HG02678 (cell line): ENCODE measurements at regions not wholly inside any gene's neighbourhood (a gene's known extent, or its start where the extent isn't known, plus 50 kb on each side); places are given as distances from the start of the nearest gene placed in this dataset.
"Not testable (repeated sequence)": the region's sequence is repeated elsewhere in the genome, so short reads cannot be mapped to it uniquely, and the experiment has no call there.

Source experiments
- ATAC-seq: cut with Tn5 transposase; IDR thresholded peaks from one replicate; pipeline ENCODE4 v1.9.1; 2021; ENCODE audit warnings: mild to moderate bottlenecking, moderate library complexity; ENCODE audit not compliant: unreplicated experiment

DNA sequence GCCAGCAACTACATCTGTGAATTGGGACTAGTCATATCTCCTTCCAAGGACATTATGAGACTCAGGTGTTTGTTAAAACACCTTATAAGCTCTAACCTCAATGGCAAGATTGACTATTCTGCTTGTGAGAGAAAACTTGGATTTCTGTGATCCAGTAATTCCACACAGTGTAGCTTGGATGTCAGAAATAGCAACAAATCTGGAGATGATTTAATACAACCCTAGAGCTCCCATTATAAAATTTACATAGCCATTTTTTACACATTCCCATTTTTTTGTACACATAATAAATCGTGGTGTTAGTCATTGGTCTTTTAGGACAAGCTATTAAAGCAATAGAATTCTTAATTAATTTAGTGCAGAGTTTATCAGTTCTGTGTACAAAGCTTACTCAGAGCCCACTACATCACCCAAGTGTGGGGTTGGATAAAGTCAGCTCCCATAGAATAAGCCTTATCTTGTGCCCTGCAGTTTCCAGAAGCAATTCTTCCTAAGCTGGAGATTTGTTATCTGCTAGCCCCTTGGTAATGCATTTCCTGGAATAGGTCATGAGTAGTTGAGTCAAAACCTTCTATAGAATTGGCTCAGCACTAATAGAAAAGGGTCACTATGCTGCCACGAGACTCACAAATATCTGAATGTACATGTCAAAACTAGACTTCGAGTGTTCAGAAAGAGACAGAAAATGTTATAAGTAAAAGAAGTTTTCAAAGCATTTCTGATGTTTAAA, 434.0 kb upstream of the RUNX1 start:
- no peak for ATAC-seq

DNA sequence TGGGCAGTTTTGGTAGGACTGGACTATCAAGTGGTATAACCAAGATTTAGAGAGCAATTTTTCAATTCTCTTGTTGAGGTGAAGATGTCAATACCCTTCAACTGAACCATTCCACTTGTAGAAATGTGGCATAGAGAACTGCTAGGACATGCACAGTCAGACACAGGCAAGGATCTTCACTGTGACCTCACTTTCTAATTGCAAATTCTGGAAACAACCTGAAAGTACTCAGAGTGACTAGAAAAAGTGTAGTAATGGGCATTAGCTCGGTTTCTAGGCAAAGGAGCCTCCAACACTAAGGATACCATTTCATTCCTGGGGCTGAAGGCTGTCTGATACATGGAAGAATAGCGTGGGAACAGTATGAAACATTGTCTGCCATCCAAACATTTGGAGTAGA, 433.0 kb upstream of the RUNX1 start:
- ATAC-seq: no peak

GRCh38 chr21:35481005-35481404, 431.9 kb upstream of the RUNX1 start:
- ATAC-seq: no peak

DNA sequence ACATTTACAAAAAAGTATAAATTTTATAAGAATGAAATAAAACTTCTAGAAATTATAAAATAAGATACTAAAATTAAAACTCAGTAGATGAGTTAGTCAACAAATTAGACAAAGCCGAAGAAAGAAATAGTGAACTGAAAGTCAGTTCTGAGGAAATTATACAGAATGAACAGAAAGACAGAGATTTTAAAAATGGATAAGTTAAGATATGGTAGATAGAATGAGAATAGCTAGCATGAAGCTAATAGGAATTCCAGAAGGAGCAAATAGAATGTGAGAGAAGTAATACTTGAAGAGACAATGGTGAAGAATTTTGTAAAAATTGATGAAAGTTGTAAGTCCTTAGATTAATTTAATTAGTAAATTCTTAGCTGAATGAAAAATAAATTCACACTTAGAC, 430.4 kb upstream of the RUNX1 start:
- ATAC-seq: no peak

GRCh38 chr21:35479065-35479448, 430.0 kb upstream of the RUNX1 start:
- no peak for ATAC-seq

DNA sequence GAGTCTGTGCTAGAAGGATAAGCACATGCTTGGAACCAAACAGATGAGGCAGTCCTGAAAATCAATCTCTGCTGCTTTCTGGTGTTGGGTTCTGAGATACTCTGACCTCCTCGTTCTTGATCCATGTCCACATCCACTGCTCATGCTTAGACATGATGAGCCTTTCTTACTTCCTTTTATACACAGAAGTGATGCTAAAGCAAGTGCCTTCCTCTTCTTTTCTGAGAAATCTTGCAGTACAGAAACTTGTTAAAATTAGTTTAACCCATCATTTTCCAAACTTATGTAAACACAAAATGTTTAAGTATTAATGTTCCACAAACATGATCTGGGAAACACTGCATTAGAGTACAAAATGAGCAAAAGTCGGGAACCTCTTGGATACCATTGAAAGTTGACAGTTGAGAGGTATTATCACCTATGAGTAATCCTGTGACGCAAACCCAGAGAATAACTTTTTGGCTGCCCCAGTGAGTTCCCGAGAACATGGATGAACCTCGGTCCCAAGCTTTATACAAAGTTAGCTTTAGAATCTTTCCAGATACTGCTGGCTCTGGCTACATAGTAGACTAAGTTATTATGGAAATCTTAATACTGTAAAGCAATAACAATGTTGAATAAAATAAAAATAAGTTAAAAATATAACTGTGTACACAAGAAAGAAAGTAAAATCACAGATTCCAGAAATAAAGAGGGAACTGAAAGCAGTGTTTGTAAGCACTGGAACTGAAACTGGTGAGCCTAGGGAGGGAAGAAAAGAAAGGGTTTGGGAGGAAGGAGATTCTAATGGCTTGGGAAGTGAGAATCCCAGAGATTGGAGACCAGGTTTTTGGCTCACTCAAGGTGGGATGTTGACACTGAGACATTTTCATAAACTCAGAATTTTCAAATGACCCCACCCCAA, 429.3 kb upstream of the RUNX1 start:
- ATAC-seq: no peak

DNA sequence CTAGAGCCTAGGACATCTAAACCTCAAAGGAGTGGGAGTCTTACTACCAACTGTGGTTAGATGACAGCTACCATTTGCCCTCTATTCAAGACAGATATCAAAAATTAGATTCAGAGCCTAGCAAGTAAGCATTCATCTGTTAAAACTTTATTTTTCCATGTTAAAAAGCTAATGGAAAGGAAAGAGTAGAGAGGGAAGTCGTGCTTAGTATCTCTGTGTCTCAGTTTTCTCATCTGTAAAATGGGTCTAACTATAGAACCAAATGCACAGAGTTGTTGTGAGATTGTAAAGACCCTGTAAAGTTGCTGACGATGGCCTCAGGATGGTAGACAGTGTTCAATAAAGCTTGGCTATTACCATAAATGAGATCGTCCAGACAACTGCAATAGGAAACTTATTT, 428.5 kb upstream of the RUNX1 start:
- no peak for ATAC-seq

DNA sequence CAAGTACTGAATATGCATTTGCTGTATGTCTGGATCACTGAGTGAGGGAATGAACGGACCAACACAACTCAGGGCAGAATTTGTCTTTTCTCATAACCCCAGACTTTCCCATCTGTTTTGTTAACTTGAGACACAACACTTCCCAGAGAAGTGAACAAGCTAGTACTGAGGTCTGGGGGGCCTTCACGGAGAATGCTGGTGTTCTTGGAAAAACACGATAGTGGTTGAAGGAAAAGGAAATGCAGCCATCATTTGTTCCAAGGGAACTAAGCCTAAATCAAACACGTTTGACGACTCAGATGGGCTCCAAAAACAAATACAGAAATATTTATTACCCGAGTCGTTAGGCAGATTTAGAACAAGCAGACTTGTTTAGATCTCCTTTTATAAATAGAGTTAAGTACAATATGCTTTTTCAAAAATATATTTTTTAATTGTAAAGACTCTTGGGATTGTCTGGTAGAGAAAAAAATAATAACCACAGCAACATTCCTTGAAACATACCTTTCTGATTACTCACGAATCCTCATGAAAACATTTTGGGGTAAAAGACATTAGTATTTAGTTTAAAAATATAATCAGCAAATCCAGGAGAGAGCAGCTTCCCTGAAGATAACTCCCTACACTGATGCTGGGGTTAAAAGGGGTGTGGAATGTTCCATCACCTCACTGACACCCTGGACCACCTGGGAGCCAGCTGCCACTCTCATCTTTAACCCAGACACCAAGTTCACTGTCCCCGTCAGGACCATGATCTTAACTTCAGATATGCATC, 427.7 kb upstream of the RUNX1 start:
- no peak for ATAC-seq

DNA sequence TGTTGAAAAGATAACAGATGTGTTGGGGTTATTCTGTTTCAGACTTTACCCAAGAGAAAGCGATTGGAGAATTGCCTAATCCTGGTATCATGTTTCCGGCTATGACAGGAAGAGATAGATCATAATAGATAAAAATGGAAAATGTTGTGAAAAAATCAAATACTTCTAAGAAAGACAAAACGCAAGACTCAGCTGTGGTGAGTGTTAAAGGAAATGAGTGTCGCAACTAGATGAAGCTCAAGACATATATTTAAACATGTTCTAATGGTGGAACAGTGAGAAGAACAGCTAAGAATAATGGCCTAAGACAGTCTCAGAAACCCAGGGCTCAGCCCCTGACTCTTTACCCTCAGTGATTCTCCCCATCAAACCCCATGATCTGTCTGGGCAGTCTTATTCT, 426.7 kb upstream of the RUNX1 start:
- ATAC-seq: no peak

DNA sequence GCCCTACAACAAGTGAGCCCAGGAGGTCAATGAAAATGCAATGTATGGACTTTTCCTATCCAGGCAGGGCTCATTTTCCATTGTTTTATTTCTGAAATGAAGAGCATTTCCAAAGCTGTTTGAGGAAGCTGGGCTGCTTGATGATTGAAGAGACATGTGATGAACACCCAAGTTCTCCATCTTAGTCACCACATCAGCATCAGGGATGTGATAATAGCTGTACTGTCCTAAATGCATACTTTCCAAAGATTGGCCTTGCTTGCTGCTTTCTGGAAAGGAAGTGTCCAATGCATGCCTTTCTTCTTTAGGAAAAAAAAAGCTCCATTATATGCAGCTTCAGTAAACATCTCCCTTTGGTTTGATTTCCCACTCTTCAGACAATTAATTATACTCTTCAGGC, 425.9 kb upstream of the RUNX1 start:
- no peak for ATAC-seq

DNA sequence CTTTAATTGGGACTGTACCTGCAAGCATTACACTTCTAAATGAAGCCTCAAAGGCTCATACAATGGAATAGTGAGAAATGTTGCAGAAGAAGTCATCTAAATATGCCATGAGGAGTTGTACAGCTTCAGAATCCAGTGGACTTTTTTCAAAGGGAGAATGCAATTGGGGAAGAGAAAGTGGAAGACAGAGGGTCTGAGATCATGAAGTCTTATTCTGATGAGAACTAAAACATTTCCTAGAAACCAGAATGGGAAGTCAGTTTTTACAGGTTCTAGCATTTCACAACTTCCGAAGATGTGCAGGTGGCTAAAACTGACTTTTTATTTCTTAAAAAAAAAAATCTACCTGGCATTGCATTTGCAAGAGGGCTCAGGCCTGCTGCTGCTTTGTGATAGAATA, 424.4 kb upstream of the RUNX1 start:
- ATAC-seq: no peak

DNA sequence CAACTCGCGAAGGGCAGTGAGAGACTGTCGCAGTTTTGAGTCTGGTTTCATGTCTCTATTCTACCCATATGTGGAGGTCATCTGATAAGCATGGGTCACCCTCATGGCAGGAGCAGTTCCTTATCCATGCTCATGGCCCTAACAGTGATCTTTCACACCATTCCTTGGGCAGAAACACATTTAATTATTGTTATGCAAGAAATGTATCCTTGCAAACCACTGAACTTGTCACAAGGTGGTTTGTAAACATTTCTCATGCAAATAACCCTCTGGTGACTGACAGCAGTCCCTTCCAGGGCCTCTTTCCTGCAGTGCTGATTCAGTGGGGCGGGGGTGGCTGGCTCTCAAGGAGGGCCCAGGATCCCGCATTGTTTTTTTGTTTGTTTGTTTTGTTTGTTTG, 421.4 kb upstream of the RUNX1 start:
- no peak for ATAC-seq

- ATAC-seq: no peak
Observed at GRCh38 chr21:35469498-35469897, 420.4 kb upstream of the RUNX1 start.

- no peak for ATAC-seq
Observed at GRCh38 chr21:35468991-35469390, 419.9 kb upstream of the RUNX1 start.

- ATAC-seq: no peak
Observed at GRCh38 chr21:35467566-35467965, 418.5 kb upstream of the RUNX1 start.

- ATAC-seq: not testable (repeated sequence)
Observed at GRCh38 chr21:35466681-35467080, 417.6 kb upstream of the RUNX1 start.

GRCh38 chr21:35465741-35466140, 416.6 kb upstream of the RUNX1 start:
- ATAC-seq: no peak

- no peak for ATAC-seq
Observed at GRCh38 chr21:35461700-35462099, 412.6 kb upstream of the RUNX1 start.

- no peak for ATAC-seq
Observed at GRCh38 chr21:35460441-35460840, 411.3 kb upstream of the RUNX1 start.

GRCh38 chr21:35458405-35458804, 409.3 kb upstream of the RUNX1 start:
- no peak for ATAC-seq

- ATAC-seq: no peak
Observed at GRCh38 chr21:35457097-35457804, 408.1 kb upstream of the RUNX1 start.
